K562 (cell line): ENCODE measurements at regions not wholly inside any gene's neighbourhood (a gene's known extent, or its start where the extent isn't known, plus 50 kb on each side); places are given as distances from the start of the nearest gene placed in this dataset.

Source experiments
- ATAC-seq: fragments of 200-7000 bp; cut with Tn5 transposase; 3 replicates; pipeline ENCODE4 v1.9.1; 2020; ENCODE audit warnings: moderate library complexity
- BruUV-seq: library from RNA; stranded (reverse); fragments of 400-500 nt; replicated peaks from 2 replicates; lab custom pipeline; 2021; lab: Mats Ljungman, UMichigan
- CTCF ChIA-PET: fragments of 300-600 bp; formaldehyde crosslinking; extraction: SDS; loops from one replicate; lab custom pipeline; 2021; ENCODE audit warnings: low intra/inter-chr PET ratio; lab: Yijun Ruan, JAX
- POLR2A ChIA-PET: fragments of 300-600, 350-650 bp; sonication (Branson Sonifier 250); formaldehyde crosslinking; extraction: SDS; loops from one replicate; lab custom pipeline; 2021; ENCODE audit warnings: antibody characterized with exemption, inconsistent platforms; lab: Yijun Ruan, JAX
- DNase-seq, 4 experiments: peaks; one replicate each; pipeline versions ENCODE4 v3.0.0 to v3.0.0-alpha.2; 2011 to 2018; ENCODE audit warnings: low spot score in 3 of 4, mixed read lengths in 3 of 4; ENCODE audit errors: extremely low read depth in 1 of 4
- FAIRE-seq: peaks from 2 replicates; lab custom pipeline; 2011; peaks lifted over from hg19 to GRCh38; lab: Jason Lieb, UNC
- H2AFZ ChIP-seq: 2 replicates; pipeline ENCODE4 v1.6.0; 2011; ENCODE audit warnings: low read depth, low read length, control low read depth, inconsistent platforms
- H3K27ac ChIP-seq: fragments of 200-600 bp; 3 replicates; pipeline ENCODE4 v1.8.0; 2011; ENCODE audit warnings: low read depth, mild to moderate bottlenecking, control low read depth, inconsistent platforms, low read length, moderate library complexity, mixed read lengths; ENCODE audit errors: extremely low read depth
- H3K27me3 ChIP-seq, 2 experiments: fragments of 300-600 bp in 1 of 2; 2 replicates in 1 of 2; 3 replicates in 1 of 2; pipeline versions ENCODE4 v1.6.0 to v1.8.0; 2011; ENCODE audit warnings: inconsistent platforms in 2 of 2, low read length in 2 of 2, mild to moderate bottlenecking in 1 of 2, mixed read lengths in 1 of 2, moderate library complexity in 1 of 2; ENCODE audit not compliant: control insufficient read depth in 2 of 2, insufficient read depth in 2 of 2
- H3K36me3 ChIP-seq: fragments of 300-600 bp; 3 replicates; pipeline ENCODE4 v1.8.0; 2011; ENCODE audit warnings: mild to moderate bottlenecking, low read length, inconsistent platforms; ENCODE audit not compliant: control insufficient read depth, insufficient read depth
- H3K4me1 ChIP-seq, 2 experiments: fragments of 200-600 bp in 1 of 2; replicated peaks in 1 of 2; 2 replicates in 1 of 2; 3 replicates in 1 of 2; pipeline versions ENCODE4 v1.5.1 to v1.8.0; 2011; ENCODE audit warnings: inconsistent platforms in 2 of 2, low read length in 2 of 2, mild to moderate bottlenecking in 1 of 2, mixed read lengths in 1 of 2, moderate library complexity in 1 of 2; ENCODE audit not compliant: control insufficient read depth in 2 of 2, insufficient read depth in 2 of 2
- H3K4me2 ChIP-seq: 2 replicates; pipeline ENCODE4 v1.6.1; 2011; ENCODE audit warnings: low read length, control low read depth, inconsistent platforms, mixed read lengths; ENCODE audit not compliant: insufficient read depth
- H3K4me3 ChIP-seq: fragments of 200-600 bp; sonication (generic), shearing (Covaris generic); 2 replicates; pipeline ENCODE4 v1.5.1; 2016; ENCODE audit warnings: control low read depth, inconsistent platforms
- H3K79me2 ChIP-seq: fragments of 200-600 bp; 3 replicates; pipeline ENCODE4 v1.8.0; 2011; ENCODE audit warnings: low read length, inconsistent platforms; ENCODE audit not compliant: control insufficient read depth, insufficient read depth
- H3K9ac ChIP-seq, 2 experiments: 2 replicates each; pipeline versions ENCODE4 v1.6.0 to v1.6.1; 2011; ENCODE audit warnings: low read depth in 2 of 2, low read length in 2 of 2, control low read depth in 1 of 2, inconsistent platforms in 1 of 2, mild to moderate bottlenecking in 1 of 2, mixed read lengths in 1 of 2; ENCODE audit not compliant: insufficient read depth in 1 of 2
- H3K9me1 ChIP-seq: one replicate; pipeline ENCODE4 v1.6.0; 2011; ENCODE audit warnings: inconsistent platforms, mild to moderate bottlenecking, low read length, moderate library complexity; ENCODE audit not compliant: control insufficient read depth, insufficient read depth
- H3K9me3 ChIP-seq: replicated peaks from 2 replicates; pipeline ENCODE4 v1.5.1; 2011; ENCODE audit warnings: low read depth, low read length, inconsistent platforms; ENCODE audit not compliant: control insufficient read depth, insufficient read depth
- H4K20me1 ChIP-seq: replicated peaks from 2 replicates; pipeline ENCODE4 v1.6.1; 2011; ENCODE audit warnings: low read length, inconsistent platforms, mixed read lengths; ENCODE audit not compliant: control insufficient read depth, insufficient read depth
- GABPB2 ChIP-seq: fragments of 250-450 bp; sonication (Bioruptor Pico); conservative IDR thresholded peaks from 2 replicates; pipeline ENCODE4 v1.5.1; 2021; ENCODE audit warnings: mild to moderate bottlenecking
- PHF21A ChIP-seq: fragments of 450-650 bp; IDR thresholded peaks from 2 replicates; pipeline ENCODE4 v1.6.1; 2017; ENCODE audit warnings: low read depth, borderline replicate concordance
- SIRT6 ChIP-seq: IDR thresholded peaks from one replicate; pipeline ENCODE4 v1.6.1; 2012; ENCODE audit warnings: low read depth, mild to moderate bottlenecking, control low read depth, inconsistent platforms, low read length, moderate library complexity
- ZNF592 ChIP-seq: fragments of 450-650 bp; IDR thresholded peaks from 2 replicates; pipeline ENCODE4 v1.6.1; 2017; ENCODE audit warnings: antibody characterized with exemption, mild to moderate bottlenecking
- WGBS: fragments of 100-300 bp; shearing (Covaris generic); methylation state at CpG from one replicate; pipeline ENCODE4 v1.1.6; 2016; ENCODE audit warnings: low coverage, mixed read lengths; ENCODE audit not compliant: insufficient coverage; ENCODE audit errors: missing lambda C conversion rate; 5-methylcytosine and 5-hydroxymethylcytosine counted together
- in situ Hi-C: fragments of 300-500 bp; cut with MboI; formaldehyde crosslinking; loops from 4 replicates; pipeline ENCODE4 v1.15.0; 2018; ENCODE audit warnings: inconsistent platforms, mixed read lengths
- intact Hi-C: fragments of 100-400 bp; cut with micrococcal nuclease; formaldehyde crosslinking; loops from 2 replicates; pipeline ENCODE4 v1.14.2; 2022

- TF ChIP-seq ZNF592 (no peak), SIRT6 (no peak), GABPB2 (CRISPR knock-in tag) (no peak), PHF21A (no peak)
- TF ChIP-seq, all 486 proteins: peak for 0
Observed at GRCh38 chr10:35942057-35942456, 300.0 kb upstream of the FZD8 start (continued).

- H3K27ac ChIP-seq, result no peak overlapping the region
- ATAC-seq (no peak), DNase-seq (no peak), FAIRE-seq (no peak)
- no peaks in the 10 kb centered on the region for H4K20me1 ChIP-seq
- H3K4me2 ChIP-seq, result no peak overlapping the region
- no peak overlapping the region for H2AFZ ChIP-seq
- 2% methylated on average over 14 of the region's 14 CpGs for WGBS
- H3K27me3 ChIP-seq, result no peaks in the 10 kb centered on the region
- intact Hi-C loops, result no loop called here
- POLR2A ChIA-PET, result interaction anchor here (0.7 to 1.1 kb wide), 2 partner anchors 13 to 113 kb away, joined by 3 read pairs; no protein-coding TSS in a partner anchor
- H3K9ac ChIP-seq, result no peak overlapping the region
- H3K36me3 ChIP-seq, result no peaks in the 10 kb centered on the region
- no TSS peak for BruUV-seq
- H3K79me2 ChIP-seq, result no peaks in the 10 kb centered on the region
- no peaks in the 10 kb centered on the region for H3K9me3 ChIP-seq
- H3K4me3 ChIP-seq, result no peak overlapping the region
- CTCF ChIA-PET, result interaction anchor here (0.6 kb wide), 1 partner anchor 436 kb away, joined by 5 read pairs; no protein-coding TSS in a partner anchor
- no peaks in the 10 kb centered on the region for H3K9me1 ChIP-seq
- no peaks in the 10 kb centered on the region for H3K4me1 ChIP-seq
- in situ Hi-C loops, result no loop called here
Observed at GRCh38 chr10:35940141-35941041, 298.3 kb upstream of the FZD8 start.
